HG03159 (cell line): ENCODE measurements at regions not wholly inside any gene's neighbourhood (a gene's known extent, or its start where the extent isn't known, plus 50 kb on each side); places are given as distances from the start of the nearest gene placed in this dataset.
"Not testable (repeated sequence)": the region's sequence is repeated elsewhere in the genome, so short reads cannot be mapped to it uniquely, and the experiment has no call there.

ENCODE experiments used
- ATAC-seq: cut with Tn5 transposase; IDR thresholded peaks from one replicate; pipeline ENCODE4 v1.9.1; 2021; ENCODE audit warnings: mild to moderate bottlenecking, moderate library complexity; ENCODE audit not compliant: unreplicated experiment

- ATAC-seq, result no peak
Measured at GRCh38 chr7:115363916-115364315, 442.0 kb downstream of the MDFIC start.

- no peak for ATAC-seq
Measured at GRCh38 chr7:115359955-115360354, 438.1 kb downstream of the MDFIC start.

GRCh38 chr7:115359119-115359518 is 437.2 kb downstream of the MDFIC start:
- ATAC-seq, result peak; percentile 59

- ATAC-seq, result no peak
Measured at GRCh38 chr7:115357703-115357999, 435.8 kb downstream of the MDFIC start.

- no peak for ATAC-seq
Measured at GRCh38 chr7:115356999-115357702, 435.3 kb downstream of the MDFIC start.

GRCh38 chr7:115356139-115356746 is 434.3 kb downstream of the MDFIC start:
- ATAC-seq, result peak; percentile 52

- ATAC-seq, result no peak
Measured at GRCh38 chr7:115354925-115355324, 433.0 kb downstream of the MDFIC start.

- ATAC-seq, result no peak
Measured at GRCh38 chr7:115352375-115352774, 430.5 kb downstream of the MDFIC start.

- ATAC-seq, result no peak
Measured at GRCh38 chr7:115350764-115351163, 428.9 kb downstream of the MDFIC start.

GRCh38 chr7:115349635-115350034 is 427.7 kb downstream of the MDFIC start:
- ATAC-seq, result no peak

GRCh38 chr7:115346685-115347084 is 424.8 kb downstream of the MDFIC start:
- ATAC-seq, result no peak

GRCh38 chr7:115340828-115341227 is 418.9 kb downstream of the MDFIC start:
- ATAC-seq, result peak; percentile 70

GRCh38 chr7:115338016-115338415 is 416.1 kb downstream of the MDFIC start:
- ATAC-seq, result no peak

GRCh38 chr7:115332691-115333090 is 410.8 kb downstream of the MDFIC start:
- no peak for ATAC-seq

- no peak for ATAC-seq
Measured at GRCh38 chr7:115329006-115329405, 407.1 kb downstream of the MDFIC start.

GRCh38 chr7:115328018-115328417 is 406.1 kb downstream of the MDFIC start:
- no peak for ATAC-seq

- ATAC-seq, result no peak
Measured at GRCh38 chr7:115327326-115327725, 405.4 kb downstream of the MDFIC start.

- ATAC-seq, result no peak
Measured at GRCh38 chr7:115319541-115319940, 397.6 kb downstream of the MDFIC start.

- ATAC-seq, result not testable (repeated sequence)
Measured at GRCh38 chr7:115310316-115310715, 388.4 kb downstream of the MDFIC start.

GRCh38 chr7:115306586-115306985 is 384.7 kb downstream of the MDFIC start:
- ATAC-seq, result no peak

GRCh38 chr7:115300231-115300870 is 378.5 kb downstream of the MDFIC start:
- ATAC-seq, result no peak

GRCh38 chr7:115299397-115300037 is 377.6 kb downstream of the MDFIC start:
- ATAC-seq, result no peak
